Kidney epithelial cell (primary cell): ENCODE measurements at regions not wholly inside any gene's neighbourhood (a gene's known extent, or its start where the extent isn't known, plus 50 kb on each side); places are given as distances from the start of the nearest gene placed in this dataset.

Experiments
- DNase-seq: peaks from one replicate; pipeline ENCODE4 v3.0.0-alpha.2; 2010; ENCODE audit warnings: low read depth
- H3K27me3 ChIP-seq: 2 replicates; pipeline ENCODE4 v1.6.0; 2011; ENCODE audit warnings: low read length; ENCODE audit not compliant: control insufficient read depth, insufficient read depth
- H3K36me3 ChIP-seq: 2 replicates; pipeline ENCODE4 v1.5.1; 2011; ENCODE audit warnings: low read length; ENCODE audit not compliant: control insufficient read depth, insufficient read depth
- H3K4me3 ChIP-seq: 2 replicates; pipeline ENCODE4 v1.5.1; 2011; ENCODE audit warnings: low read depth, mild to moderate bottlenecking, control low read depth, low read length
- TF ChIP-seq, protein P1 (sequence below): IDR thresholded peaks from 2 replicates; pipeline ENCODE4 v1.5.1; 2011; ENCODE audit warnings: mild to moderate bottlenecking, moderate library complexity, low read length, control low read depth, inconsistent platforms; ENCODE audit not compliant: insufficient read depth, poor library complexity, severe bottlenecking

DNA sequence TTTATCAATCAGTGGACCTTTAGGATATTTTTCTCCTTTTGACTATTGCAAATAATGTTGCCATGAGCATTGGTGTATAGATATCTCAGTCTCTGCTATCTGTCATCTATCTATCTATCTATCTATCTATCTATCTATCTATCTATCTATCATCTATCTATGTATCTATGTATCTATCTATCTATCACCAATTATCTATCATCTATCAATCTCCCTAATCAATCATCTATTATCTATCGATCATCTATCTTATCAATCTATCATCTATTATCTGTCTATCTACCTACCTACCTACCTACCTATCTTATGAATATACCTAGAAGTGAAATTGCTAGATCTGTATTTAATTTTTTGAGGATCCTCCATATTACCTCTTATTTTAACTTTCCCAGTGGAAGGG, 69.6 kb downstream of the EMX2 start:
- H3K36me3 ChIP-seq: no peaks in the 10 kb centered on the region
- TF ChIP-seq, protein P1, sequence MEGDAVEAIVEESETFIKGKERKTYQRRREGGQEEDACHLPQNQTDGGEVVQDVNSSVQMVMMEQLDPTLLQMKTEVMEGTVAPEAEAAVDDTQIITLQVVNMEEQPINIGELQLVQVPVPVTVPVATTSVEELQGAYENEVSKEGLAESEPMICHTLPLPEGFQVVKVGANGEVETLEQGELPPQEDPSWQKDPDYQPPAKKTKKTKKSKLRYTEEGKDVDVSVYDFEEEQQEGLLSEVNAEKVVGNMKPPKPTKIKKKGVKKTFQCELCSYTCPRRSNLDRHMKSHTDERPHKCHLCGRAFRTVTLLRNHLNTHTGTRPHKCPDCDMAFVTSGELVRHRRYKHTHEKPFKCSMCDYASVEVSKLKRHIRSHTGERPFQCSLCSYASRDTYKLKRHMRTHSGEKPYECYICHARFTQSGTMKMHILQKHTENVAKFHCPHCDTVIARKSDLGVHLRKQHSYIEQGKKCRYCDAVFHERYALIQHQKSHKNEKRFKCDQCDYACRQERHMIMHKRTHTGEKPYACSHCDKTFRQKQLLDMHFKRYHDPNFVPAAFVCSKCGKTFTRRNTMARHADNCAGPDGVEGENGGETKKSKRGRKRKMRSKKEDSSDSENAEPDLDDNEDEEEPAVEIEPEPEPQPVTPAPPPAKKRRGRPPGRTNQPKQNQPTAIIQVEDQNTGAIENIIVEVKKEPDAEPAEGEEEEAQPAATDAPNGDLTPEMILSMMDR: no peak
- no peaks in the 10 kb centered on the region for H3K27me3 ChIP-seq
- no peak overlapping the region for H3K4me3 ChIP-seq
- no peak for DNase-seq

DNA sequence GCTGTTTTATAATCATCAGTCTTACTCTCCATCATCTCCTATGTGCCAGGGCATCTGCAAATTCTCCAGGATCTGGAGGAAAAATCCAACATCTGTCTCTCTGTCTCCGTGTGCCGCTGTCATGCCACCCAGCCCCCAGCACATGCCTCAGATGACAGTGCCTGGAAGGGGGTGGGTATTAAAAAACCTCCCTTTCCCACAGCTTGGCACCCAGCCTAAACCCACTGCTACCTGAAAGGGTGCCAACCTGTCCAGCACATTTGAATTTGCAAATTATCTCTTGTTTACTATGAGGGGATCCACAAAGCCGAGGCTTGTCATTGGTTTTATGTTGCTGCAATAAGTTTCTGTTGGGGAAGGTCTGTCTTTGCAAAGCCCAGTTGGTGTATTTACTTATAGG, 73.1 kb downstream of the EMX2 start:
- no peaks in the 10 kb centered on the region for H3K36me3 ChIP-seq
- TF ChIP-seq, protein P1: no peak
- DNase-seq: no peak
- no peaks in the 10 kb centered on the region for H3K27me3 ChIP-seq
- no peak overlapping the region for H3K4me3 ChIP-seq

DNA sequence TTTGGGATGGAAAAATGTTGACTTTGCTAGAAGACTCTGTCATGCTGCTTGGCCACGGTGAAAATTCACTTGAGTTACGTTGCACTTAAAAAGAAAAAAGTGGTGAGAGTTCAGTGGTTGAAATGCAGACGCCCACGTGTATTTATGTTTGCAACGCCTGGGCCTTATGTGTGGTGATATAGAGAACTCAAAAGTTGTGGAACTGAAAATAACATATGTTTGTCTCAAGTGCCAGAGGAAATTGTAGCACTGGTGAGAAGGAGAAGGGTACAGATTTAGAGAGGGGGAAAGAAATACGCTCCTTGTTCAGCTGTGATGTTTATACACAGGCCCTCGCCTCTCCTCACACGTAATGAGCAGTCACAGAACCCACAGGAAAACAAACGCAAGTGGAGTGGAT, 73.6 kb downstream of the EMX2 start:
- no peak for DNase-seq
- Histone ChIP-seq H3K27me3 (no peaks in the 10 kb centered on the region), H3K36me3 (no peaks in the 10 kb centered on the region), H3K4me3 (no peak overlapping the region)
- TF ChIP-seq, protein P1: no peak

DNA sequence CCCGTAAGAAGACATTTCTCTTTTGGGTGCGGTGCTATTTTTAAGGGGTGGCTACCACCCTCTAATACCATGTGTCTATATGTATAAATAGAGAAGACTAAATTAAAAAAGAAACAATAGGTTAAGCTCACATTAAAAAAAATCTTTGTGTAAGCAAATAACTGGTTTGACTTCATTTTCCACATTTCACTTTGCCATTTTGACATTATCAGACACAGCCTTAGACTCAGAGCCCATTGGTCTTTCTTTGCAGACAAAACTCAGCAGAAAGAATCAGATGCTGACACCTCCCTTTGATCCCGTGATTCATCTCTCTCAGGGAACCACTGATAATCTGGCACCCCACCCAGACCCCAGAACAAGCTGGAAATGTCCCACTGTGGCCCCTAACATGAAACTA, 74.5 kb downstream of the EMX2 start:
- TF ChIP-seq, protein P1: no peak
- no peak overlapping the region for H3K4me3 ChIP-seq
- DNase-seq: no peak
- H3K27me3 ChIP-seq: no peaks in the 10 kb centered on the region
- H3K36me3 ChIP-seq: no peaks in the 10 kb centered on the region

DNA sequence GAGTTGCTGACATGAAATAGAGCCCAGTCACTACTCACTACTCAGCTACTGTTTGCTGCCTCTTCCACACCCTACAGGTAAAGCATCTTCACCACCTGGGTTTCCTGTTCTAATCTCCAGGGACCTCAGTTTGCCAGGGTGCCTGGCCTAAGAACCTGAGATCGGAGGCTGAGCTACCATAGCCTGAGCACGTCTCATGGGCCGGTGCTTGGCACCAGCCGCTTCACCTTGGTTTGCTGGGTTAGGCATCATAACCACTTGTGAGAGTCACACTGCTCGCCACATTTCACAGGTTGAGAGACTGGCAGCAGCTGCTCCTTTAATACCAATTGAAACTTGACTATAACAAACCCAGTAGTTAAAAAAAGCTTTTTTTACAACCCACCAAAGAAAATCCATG, 75.1 kb downstream of the EMX2 start:
- Histone ChIP-seq H3K27me3 (no peaks in the 10 kb centered on the region), H3K4me3 (no peak overlapping the region), H3K36me3 (no peaks in the 10 kb centered on the region)
- no peak for DNase-seq
- TF ChIP-seq, protein P1: no peak

DNA sequence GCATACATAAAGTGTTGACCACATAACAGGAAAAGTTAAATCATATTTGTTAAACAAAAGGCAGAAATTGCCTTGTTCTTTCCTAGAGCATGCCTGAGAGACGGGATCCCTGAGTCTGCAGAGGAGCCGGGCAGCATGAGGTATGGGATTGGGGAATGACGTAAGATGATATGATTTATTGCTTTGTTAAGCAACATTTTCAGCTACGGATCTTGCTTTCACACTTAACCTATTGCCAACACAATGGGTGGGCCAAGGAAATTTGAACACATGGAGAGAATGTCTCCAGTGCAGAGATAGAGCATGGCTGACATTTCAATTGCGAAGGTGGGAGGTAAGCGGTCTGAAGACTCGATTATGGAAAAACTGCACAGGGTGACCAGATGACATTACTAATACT, 76.7 kb downstream of the EMX2 start:
- DNase-seq: no peak
- Histone ChIP-seq H3K27me3 (no peaks in the 10 kb centered on the region), H3K4me3 (no peak overlapping the region), H3K36me3 (no peaks in the 10 kb centered on the region)
- TF ChIP-seq, protein P1: no peak
